ENCODE measurements at regions not wholly inside any gene's neighbourhood (a gene's known extent, or its start where the extent isn't known, plus 50 kb on each side); places are given as distances from the start of the nearest gene placed in this dataset.

DNA sequence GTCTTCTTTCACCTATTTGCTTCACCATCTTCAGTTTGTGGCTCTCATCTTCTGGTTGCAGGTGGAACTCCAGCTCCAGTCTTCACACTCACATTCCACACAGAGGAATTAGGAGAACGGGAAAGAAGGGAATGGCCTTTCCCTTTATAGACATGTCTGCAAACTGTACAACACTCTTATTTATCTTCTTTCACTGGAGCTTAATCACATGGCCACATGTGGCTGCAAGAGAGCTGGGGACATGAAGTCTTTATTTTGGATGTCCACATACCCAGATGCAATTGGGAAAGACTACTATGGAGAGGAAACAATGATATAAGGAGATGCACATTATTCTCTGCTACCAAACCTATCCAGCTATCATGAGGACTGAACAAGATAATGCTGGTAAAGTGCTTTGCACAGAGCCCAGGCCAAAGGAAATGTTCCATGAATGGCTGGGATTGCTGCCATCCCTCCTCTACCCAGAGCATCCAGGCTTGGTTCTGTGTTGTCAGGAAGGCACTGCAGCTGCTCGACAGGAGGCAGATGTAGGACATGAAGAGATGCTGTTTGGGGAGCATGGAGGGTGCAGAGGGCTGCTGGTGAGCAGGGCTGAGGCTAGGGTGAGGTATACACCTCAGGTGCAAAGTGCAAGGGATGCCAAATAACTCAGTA is 183.8 kb upstream of the TBX20 start:
- no peak for DNase-seq

DNA sequence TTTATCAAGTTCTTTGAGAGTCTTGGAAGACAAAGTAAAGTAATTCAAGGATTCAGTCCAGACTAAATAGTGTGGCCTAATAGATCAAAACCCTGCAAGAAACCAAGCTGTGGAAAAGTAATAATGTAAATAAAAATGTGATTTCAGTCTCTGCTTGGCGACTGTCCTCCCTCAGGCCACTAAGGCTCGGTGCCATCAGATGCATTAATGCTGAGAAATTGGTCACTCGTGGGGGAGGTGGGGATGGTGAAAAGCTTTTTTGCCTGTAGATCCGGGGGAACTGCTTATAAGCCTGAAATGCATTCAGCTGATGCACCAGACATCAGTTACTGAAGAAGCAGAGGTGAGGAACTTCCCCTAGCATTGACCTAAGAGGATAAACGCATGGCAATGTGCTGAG is 182.6 kb upstream of the TBX20 start:
- no peak for DNase-seq

DNA sequence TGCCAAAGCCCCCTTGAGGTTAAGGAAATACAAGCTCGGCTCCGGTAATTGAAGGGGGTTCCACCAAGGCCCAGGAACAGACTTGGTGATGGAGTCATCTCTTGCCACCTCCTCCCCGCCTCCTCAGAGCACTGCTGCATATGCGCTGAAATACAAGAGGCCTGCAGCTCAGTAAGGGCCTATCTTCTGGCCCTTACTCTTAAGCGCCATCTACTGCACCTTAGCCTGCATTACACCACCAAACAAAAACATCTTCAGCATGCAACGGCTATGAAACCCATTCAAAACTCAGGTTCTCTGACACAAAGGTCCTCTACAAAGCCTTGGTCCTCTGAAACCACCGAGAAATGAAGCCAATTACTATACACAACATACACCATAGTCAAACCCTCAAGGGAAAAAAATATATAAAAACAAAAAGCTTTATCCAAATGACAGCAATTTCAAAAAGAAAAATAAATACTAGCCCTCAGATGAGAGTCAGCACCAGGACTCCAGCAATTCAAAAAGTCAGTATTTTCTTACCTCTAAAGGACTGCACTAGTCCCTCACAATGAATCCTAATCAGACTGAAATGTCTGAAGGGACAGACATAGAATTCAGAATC is 176.8 kb upstream of the TBX20 start:
- DNase-seq = no peak

DNA sequence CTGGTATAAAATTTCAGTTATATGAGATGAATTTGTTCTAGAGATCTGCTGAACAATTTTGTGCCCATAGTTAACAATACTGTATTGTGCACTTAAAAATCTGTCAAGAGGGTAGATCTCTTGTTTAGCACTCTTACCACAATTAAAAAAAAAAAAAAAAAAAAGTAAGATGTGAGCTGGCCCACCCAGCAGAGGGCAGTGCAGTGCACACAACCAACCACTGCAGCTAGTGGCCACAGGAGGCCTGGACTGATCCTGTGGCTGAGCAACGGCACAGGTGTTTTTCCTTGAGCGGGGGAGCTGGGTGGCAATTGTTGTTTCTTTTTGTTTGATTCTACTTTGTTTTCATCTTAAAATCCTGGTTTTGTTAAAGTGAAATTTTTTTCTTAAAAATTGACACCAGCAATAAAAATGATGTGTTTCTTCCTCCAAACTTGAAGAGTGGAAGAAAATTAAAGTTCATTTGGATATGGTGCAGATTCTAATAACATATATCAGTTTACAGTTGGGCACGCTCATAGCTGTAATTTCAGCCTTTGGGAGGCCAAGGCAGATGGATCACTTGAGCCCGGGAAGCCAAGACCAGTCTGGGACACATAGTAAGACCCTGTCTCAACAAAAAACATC is 171.1 kb upstream of the TBX20 start:
- DNase-seq = peak in 1 of 2 donors; percentile 0

DNA sequence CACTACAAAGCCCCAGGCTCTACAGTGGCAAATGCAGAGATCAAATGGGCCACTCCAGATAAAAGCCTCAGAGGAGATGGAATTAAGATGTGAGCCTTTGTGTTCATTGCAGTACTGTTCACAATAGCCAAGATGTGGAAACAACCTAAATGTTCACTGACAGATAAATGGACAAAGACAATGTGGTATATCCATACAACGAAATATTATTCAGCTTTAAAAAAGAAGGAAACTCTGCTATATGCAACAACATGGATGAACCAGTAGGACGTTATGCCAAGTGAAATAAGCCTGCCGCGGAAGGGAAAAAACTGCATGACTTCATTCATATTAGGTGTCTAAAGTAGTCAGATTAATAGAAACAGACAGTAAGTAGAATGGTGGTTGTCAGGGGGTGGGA is 170.5 kb upstream of the TBX20 start:
- DNase-seq = no peak

DNA sequence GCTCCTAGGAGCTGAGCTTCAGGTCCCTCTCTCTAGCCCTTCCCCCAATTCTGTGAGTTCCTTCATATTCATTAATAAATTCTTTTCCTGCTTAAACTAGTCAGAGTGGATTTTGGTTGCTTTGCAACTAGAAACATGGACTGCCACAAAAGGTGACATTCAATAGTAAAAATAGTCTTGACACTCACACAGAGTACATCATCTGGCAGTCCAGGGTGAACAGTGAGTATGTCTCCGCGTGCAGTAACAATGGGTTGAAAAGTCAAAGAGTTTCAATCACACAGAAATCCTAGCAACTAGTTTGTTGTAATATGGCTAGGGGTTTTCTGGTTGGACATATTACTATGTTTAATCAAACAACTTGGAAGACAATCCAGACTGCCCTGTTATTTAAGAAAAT is 168.8 kb upstream of the TBX20 start:
- DNase-seq = no peak

DNA sequence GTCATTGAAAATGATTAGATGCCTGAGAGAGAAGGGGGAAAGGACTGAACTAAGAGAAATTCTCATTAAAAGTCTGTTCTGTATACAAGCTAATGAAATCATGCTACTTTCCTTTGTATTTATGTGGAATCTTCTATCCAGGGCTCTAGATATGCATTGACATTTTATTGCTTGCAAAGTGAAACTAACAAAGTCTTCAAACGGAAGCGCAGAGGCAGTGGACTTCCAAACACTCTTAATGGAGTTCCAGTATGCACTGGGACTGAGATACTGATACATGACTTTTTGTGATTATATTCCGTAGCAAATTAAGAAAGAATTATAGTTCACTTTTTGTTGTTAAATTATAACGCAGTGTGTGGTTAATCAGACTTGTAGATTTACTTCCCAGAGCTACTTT is 166.8 kb upstream of the TBX20 start:
- no peak for DNase-seq

DNA sequence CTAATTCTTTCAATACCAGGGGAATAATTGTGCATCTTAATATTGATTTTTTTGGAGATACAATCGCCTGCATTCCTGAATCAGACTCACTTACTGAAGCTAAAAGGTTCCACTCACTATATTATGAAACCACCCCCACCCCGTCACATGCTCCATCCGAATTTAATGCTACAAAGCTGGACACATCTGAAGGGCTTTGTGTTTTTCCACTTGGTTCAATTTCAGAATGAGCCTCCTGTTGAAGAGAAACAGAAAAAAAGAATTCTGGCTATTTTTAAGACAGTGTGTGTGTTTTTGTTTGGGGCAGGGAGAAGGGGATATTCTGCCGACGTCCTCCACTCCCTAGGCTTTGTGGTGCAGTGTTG is 165.5 kb upstream of the TBX20 start:
- DNase-seq = no peak

DNA sequence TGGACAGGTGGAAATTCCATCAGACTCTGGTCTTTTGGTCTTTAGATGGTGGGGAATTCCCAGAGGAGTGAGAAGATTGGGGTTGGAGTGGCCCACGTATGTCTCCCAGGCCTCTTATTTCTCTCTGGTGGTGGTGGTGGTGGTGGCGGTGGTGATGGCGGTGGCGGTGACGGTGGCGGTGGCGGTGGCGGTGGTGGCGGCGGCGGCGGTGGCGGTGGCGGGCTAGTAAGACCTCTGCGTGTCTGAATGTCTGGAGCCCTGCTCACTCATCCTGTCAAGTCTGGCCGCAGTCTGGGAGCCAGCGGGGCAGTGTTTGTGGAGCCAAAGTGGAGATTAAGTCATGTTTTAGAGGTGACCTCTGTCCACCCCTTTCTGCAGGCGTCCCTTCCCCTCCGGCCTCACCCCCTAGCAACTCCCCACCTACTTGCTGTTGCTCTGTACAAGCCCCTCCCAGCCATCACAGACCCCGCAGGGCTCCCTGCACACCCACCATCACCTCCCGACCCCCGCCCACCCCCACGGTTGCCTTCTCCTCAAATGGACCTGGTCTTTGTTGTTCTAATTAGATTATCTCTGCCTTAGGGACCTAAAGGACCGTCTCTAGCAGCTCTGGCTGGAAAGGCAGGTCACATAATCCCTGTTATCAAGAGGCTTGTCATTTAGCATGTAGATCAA is 165.0 kb upstream of the TBX20 start:
- no peak for DNase-seq

DNA sequence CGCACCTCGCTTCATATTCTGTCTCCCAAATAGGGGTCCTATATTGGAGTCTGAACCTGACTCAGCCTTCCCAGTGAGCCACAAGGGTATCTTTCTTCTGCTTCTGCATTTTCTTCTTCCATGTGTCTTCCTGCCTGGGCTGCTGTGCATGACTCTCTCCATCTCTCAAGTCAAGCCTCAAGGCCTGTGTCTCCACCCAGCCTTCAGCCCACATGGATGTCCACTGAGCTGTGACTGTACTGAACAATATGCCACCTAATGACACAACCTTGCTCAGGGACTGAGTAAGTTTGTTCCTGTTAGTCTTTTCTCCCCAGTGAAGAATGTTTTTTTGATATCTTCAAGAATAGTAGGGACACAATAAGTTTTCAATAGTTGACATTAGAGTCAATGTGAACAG is 162.7 kb upstream of the TBX20 start:
- no peak for DNase-seq

DNA sequence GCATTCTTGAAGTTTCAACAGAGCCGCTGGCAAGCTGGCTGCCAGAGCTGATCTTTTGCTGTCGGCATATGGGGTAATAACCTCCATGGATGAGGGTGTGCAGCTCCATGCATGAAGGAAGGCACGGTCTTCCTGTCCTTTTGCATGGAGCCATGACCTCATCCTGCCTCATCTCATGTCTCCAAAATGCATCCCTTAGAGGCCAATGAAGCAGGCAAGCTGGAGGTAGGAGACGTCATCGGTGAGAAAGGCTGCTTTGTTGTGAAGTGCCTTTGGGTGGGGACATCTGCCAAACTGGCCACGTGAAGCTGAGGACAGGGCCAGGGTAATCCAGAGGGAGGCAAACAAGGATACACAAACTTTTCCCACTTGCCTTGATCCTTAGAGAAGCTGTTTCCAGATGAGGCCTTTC is 161.5 kb upstream of the TBX20 start:
- no peak for DNase-seq

DNA sequence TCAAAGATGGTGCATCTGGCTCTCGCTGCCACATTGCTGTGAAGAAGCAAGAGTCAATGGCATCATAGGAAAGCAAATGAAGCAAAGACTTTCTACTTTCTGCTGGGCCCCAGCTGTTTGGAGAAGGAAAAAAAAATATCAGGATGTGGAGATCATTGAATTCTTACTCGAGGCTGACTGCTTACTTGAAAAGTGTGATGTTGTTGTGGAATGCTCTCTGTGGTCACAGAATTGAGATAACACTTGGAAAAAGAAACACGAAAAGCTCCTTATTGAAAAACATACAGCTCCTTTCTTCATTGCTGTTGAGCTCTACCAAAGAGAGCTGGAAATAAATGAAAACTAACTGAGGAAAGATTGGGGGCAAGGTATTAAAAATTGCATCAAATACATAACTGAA is 157.4 kb upstream of the TBX20 start:
- no peak for DNase-seq

DNA sequence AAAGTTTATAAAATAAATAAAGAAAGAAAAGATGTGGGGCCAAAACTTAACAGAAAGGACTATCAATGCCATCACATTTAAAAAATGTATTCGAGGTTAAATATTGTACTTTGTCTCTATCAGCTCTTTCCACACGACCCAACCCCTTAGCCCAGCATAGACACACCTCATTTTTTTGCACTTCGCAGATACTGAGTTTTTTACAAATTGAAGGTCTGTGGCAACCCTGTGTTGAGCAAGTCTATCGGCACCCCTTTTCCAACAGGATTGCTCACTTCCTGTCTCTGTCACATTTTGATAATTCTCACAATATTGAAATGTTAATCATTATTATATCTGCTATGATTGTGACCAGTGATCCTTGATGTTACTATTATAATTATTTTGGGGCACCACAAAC is 151.6 kb upstream of the TBX20 start:
- no peak for DNase-seq

DNA sequence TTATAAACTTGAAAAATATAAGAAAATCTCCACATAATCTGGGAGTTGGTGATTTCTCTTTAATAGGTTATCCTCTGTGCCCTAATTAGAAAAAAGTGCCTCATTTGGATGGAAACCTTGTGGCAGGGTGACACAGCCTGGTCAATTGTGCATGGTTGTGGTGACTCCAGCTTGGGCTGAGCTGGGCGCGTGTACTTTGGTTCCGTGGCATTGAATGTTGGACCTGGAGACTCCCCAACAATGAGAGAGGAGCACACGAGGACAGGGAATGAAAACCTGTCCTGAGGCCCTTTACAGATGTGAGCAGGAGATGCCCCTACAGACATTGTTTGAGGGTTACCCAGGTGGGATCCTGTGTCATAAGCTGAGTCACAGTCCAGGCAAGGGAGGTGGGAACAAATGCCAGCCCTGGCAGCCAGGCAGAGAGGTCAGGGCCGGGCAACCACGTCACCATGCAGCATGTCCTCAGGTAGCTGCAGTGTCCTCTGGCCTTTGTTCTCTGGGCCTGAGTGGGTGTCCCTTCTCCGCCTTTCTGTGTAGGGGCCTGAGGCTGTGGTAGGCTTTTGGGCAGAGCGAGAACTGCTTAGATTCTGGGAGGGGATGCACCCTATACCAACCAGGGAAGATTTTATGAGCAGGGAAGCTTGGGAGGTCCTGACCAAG is 147.4 kb upstream of the TBX20 start:
- DNase-seq = no peak

DNA sequence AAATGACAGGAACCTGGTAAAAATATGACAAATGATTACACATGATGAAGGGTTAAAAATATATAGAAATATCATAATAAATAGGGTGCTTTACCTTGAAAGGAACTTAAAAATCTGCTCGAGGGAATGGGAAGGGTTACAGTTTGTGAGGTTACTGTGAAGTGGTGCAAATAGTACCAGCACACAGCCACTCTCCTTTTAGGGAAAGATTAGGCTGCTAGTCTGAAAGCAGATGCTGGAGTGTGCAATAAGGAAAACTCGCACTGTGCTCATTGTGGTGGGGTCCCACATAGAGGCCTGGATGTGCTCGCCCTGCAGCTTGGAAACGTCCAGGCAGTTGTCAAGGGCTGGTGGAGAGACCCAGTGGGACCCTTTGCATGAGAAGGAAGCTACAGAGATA is 145.9 kb upstream of the TBX20 start:
- DNase-seq = no peak

DNA sequence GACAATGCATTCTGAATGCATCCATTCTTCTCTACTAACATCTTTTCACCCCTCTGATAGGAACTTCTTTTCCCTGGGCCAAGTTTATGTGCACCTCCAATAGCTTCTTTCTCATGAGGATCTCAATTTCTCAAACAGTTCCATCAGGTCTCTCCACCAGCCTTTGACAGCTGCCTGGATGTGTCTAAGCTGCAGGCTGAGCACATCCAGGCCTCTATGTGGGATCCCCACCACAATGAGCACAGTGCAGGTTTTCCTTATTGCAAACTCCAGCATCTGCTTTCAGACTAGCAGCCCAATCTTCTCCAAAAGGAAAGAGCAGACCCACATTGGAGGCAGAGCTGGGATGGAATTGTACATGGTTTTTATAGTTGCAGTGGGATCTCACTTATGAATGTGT is 145.3 kb upstream of the TBX20 start:
- no peak for DNase-seq

DNA sequence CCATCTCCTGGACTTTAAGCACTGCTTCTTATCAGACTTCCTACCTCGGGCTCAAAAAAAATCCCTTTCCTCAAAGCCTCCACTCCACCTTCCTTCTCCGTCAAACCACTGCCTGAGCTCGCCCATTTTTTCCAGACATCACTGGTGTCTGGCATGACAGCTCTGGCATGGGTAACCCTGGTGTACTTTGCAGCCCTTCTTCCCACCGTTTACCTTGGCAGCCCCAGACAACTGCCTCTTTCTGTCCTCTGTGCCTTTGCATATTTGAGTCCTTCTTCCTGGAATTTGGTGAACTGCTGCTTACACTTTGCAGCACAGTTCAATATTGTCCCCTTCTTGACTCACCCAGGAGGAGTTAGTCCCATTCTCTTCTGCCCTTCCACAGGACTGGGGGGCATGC is 144.6 kb upstream of the TBX20 start:
- no peak for DNase-seq

DNA sequence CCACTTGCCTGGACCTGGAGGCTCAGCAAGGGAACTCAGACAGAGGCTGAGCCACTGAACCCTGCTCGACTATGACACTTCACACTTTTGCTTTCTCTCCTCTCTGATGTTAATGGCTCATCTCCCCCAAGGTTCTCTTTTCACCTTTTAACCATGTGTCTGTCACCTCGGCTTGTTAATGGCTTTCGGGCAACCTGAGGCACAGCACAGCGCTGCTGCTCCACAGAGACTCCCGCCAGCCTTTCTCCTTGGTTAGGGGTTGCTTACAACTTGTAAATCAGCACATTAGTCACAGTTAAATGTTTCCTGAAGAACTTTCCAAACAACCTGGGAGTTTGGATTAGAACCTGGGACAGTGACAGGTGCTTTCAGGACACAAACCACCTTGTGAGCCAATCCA is 136.2 kb upstream of the TBX20 start:
- DNase-seq = no peak

DNA sequence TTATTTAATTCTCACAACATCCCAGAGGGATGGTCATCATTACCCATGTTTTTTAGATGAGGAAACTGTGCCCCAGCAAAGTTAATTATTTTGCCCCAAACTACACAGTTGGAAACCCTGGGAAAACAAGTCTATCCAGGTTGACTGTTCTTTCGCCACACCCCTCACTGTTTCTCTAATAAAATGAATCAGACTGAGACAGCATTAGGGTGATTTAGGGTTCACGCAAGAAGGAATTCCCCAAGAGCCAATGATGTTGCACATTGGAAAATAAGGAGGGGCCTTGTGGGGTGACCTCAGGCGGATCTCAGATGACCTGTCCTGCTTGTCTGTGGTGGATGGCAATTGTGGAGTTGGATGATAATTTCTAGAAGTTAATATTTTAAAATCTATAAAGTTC is 135.7 kb upstream of the TBX20 start:
- no peak for DNase-seq

DNA sequence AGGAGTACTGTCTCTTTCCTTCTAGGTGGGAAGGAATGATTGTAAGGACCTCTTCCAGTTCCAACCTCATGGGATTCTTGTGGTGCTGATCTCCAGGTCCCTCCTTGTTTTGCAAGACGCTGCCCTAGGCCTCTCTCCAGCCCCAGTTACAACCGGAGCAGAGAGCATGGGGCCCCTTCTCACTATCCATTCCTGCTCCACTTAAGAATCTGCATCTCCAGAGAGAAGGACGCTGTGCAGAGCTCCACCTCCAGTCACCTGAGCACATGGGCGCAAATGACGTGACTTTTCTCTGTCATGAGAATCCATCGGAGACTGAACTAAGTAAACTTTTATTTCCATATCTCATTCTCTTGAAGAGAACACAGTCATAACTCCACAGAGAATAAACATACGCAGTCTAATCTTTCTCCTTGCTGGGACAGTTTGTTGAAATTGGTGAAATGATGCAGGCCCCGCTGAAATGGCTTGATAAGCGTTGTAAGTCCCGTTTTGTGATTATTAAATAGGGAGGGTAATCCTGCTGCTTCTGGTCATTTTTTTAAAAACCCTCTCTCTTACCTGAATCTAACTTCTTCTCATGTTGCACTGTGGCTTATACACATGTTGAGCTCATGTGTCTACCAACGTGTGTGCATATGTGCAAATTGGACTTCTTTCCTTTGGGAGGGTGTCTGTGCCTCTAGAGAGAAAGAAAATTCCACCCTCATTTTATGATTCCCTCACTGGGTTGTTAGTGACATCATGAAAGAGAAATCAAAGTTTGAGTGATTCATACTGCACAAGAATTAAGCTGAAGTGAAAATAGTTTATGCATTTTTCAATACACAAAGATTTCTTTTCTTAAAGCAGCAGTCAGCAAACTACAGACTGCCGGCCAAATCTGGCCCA is 133.2 kb upstream of the TBX20 start:
- no peak for DNase-seq

DNA sequence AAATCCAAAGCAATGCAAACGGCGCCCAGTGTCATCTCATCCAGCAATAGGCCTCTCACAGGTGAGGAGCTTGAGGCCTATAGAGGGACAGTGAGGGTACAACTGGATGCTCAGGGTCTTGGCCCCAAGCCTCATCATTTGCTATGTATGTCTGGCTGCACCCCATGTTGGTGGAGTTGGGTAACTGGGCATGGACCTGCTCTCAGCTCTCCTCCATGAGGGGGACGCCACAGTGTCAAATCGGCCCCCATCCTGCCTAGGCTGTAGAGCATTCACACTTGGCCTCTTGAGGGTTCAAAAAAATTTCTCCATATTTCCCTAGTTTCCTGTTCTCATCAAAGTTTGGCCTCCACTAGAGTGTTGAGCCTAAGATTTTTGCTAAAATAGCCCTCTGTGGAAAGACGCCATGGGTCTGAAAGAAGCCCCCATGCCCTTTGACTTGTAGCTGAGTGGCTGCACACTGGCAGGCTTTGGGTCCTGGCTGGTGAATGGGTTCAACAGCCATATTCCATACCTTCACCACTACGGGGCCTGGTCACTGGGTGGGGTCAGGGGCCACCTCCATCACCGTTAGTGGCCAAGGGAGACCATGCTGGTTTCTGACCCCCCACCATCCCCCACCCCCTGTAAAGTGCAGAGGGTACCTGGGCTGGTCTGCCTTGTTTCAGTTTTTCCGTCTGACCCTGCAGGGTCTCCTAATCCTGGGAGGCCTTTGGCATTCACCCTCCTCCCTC is 132.3 kb upstream of the TBX20 start:
- no peak for DNase-seq
